Adrenal gland (tissue), 9 donors: ENCODE measurements at regions not wholly inside any gene's neighbourhood (a gene's known extent, or its start where the extent isn't known, plus 50 kb on each side); places are given as distances from the start of the nearest gene placed in this dataset.

Experiments used
- DNase-seq, 7 donors: peaks; one replicate each; pipeline ENCODE4 v3.0.0-alpha.2; 2019 to 2020
- H3K27ac ChIP-seq, 5 donors: fragments of 200-600 bp; sonication (generic) in 4 of 5; 1 replicate in 3 of 5; 2 replicates in 2 of 5; pipeline versions ENCODE4 v1.5.1 to v1.8.0; 2016 to 2020; ENCODE audit warnings: mild to moderate bottlenecking in 1 of 5
- H3K27me3 ChIP-seq: fragments of 200-600 bp; 2 replicates; pipeline ENCODE4 v1.8.0; 2021
- H3K36me3 ChIP-seq, 2 donors: fragments of 200-600 bp; replicated peaks in 1 of 2; 1 replicate in 1 of 2; 2 replicates in 1 of 2; pipeline versions ENCODE4 v1.5.1 to v1.8.0; 2018 to 2022
- H3K4me1 ChIP-seq, 2 donors: fragments of 200-600 bp; replicated peaks in 1 of 2; 1 replicate in 1 of 2; 2 replicates in 1 of 2; pipeline versions ENCODE4 v1.5.1 to v1.8.0; 2018 to 2021
- H3K4me3 ChIP-seq, 4 donors: fragments of 200-600 bp; sonication (generic) in 3 of 4; one replicate each; pipeline ENCODE4 v1.5.1; 2016 to 2018
- H3K9me3 ChIP-seq, 3 donors: fragments of 200-600 bp; sonication (generic) in 1 of 3; replicated peaks in 1 of 3; 1 replicate in 2 of 3; 2 replicates in 1 of 3; pipeline versions ENCODE4 v1.5.1 to v1.8.0; 2016 to 2021
- CTCF ChIP-seq, 6 experiments: fragments of 450-650 bp in 4 of 6; fragments of 200-600 bp in 2 of 6; sonication (generic) in 1 of 6; IDR thresholded peaks; 1 replicate in 5 of 6; 2 replicates in 1 of 6; pipeline versions ENCODE4 v1.5.1 to v1.8.0; 2016 to 2021; ENCODE audit warnings: antibody characterized with exemption in 6 of 6, mild to moderate bottlenecking in 2 of 6, moderate library complexity in 1 of 6
- POLR2A ChIP-seq, 2 donors: fragments of 450-650 bp; IDR thresholded peaks; one replicate each; pipeline ENCODE4 v1.6.1; 2017; ENCODE audit warnings: antibody characterized with exemption in 2 of 2, mild to moderate bottlenecking in 2 of 2, moderate library complexity in 1 of 2
- WGBS, 4 donors: extraction: QIAGEN DNeasy Blood & Tissue Kit in 2 of 4; methylation state at CpG; one replicate each; pipeline versions ENCODE4 v1.1.5 to v1.1.7; 2013 to 2017; 5-methylcytosine and 5-hydroxymethylcytosine counted together
- intact Hi-C, 2 donors: fragments of 100-400 bp; cut with DNase I; formaldehyde crosslinking; loops; one replicate each; pipeline versions ENCODE4 v1.14.1 to v1.15.0; 2022 to 2023
- donor health status: healthy with polysubstance abuse.
- donor health status: Bipolar disorder and iron deficiency.
- donor health status: DM: yes; HTN: yes; CAD: no.
- donor health status: DM: no; HTN: no; CAD: no.
- donor health status: DM: no; HTN: no; CAD: no.

DNA sequence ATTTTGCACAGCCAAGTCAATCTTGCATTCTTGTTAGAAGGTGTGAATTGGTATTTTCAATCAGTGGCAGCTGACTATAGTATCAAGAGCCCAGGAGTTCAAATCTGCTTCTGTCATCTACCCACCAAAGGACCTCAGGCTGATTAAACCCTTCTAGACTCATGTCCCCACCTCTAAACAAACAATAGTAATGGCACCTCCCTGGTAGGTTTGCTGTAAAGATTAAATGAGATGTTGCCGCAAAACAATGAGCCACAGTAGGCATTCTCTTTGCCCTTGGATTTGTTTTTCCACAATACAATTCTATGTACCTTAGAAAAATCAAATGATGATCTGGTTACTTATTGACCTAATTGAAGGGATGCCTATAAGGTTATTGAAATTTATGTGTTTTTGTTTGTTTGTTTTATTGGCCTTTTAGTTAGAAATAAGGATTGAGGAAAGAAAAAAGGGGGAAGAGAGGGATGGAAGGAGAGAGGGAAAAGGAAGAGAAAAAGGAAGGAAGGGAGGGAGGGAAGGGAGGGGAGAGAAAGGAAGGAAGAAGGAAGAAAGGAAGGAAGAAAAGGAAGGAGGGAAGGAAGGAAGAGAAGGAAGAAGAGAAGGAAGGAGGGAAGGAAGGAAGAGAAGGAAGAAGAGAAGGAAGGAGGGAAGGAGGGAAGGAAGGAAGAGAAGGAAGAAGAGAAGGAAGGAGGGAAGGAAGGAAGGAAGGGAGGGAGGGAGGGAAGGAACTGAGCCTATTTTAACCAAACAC lies 110.7 kb downstream of the ETS2 start:
- Histone ChIP-seq H3K9me3 (no peaks in the 10 kb centered on the region), H3K4me3 (no peak overlapping the region), H3K36me3 (no peaks in the 10 kb centered on the region), H3K4me1 (peaks cover 7 to 27% of the 10 kb centered on the region in 2 donors), H3K27me3 (no peaks in the 10 kb centered on the region), H3K27ac (no peak overlapping the region)
- 90 to 95% (median 94%) methylated on average over 1 of the region's 1 CpG for WGBS, 4 donors
- TF ChIP-seq POLR2A (IDR thresholded peaks at IDR 0.05): no peak
- TF ChIP-seq CTCF (IDR thresholded peaks at IDR 0.05): no peak
- DNase-seq: no peak
- intact Hi-C loops: no loop called here

- H3K27me3 ChIP-seq: no peaks in the 10 kb centered on the region
- intact Hi-C loops: no loop called here
- H3K27ac ChIP-seq: peak overlapping the region in 1 of 5 donors; percentile 52
- DNase-seq: no peak
- H3K4me3 ChIP-seq: no peak overlapping the region
- WGBS, 4 donors: 92 to 96% (median 93%) methylated on average over 4 of the region's 4 CpGs
- H3K9me3 ChIP-seq: no peaks in the 10 kb centered on the region
- H3K4me1 ChIP-seq: peaks cover 7 to 22% of the 10 kb centered on the region in 2 donors
- no peaks in the 10 kb centered on the region for H3K36me3 ChIP-seq
- TF ChIP-seq POLR2A (IDR thresholded peaks at IDR 0.05) (no peak), CTCF (IDR thresholded peaks at IDR 0.05) (no peak)
These were observed 109.8 kb downstream of the ETS2 start for GRCh38 chr21:38915546-38915945.

GRCh38 chr21:38914528-38915293 lies 109.0 kb downstream of the ETS2 start:
- Histone ChIP-seq H3K4me3 (no peak overlapping the region), H3K36me3 (no peaks in the 10 kb centered on the region), H3K27ac (peak overlapping the region in 3 of 5 donors; percentile 41 to 91 (median 47)), H3K27me3 (no peaks in the 10 kb centered on the region), H3K4me1 (peaks cover 7 to 20% of the 10 kb centered on the region in 2 donors), H3K9me3 (no peaks in the 10 kb centered on the region)
- peak in 1 of 7 donors; percentile 47 for DNase-seq
- intact Hi-C loops: no loop called here
- TF ChIP-seq POLR2A (IDR thresholded peaks at IDR 0.05) (no peak), CTCF (IDR thresholded peaks at IDR 0.05) (no peak)
- 67 to 77% (median 74%) methylated on average over 9 to 10 of the region's 10 CpGs for WGBS, 4 donors

DNA sequence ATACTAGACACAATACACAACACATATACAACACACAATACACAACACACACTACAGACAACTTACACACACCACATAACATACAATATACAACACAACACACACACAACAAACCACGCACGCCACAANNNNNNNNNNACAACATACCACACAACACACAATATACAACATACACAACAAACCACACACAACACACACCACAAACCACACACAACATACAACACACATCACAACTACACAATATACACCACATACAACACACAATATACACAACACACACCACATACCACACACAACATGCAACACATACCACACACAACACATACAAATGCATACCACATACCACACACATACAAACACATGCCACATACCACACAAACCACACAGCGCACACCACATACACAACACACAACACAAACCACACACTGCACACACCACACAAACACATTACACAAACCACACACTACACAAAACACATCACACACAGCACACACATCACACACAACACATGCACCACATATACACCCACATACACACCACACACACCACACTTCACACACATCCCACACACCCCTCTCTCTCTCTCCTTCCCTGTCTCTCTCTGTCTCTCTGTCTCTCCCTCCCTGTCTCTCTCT lies 108.3 kb downstream of the ETS2 start:
- 86 to 93% (median 88%) methylated on average over 3 of the region's 3 CpGs for WGBS, 4 donors
- Histone ChIP-seq H3K4me3 (no peak overlapping the region), H3K27me3 (no peaks in the 10 kb centered on the region), H3K9me3 (no peaks in the 10 kb centered on the region), H3K27ac (peak overlapping the region in 2 of 5 donors; percentile 61 to 91), H3K4me1 (peaks cover 7 to 18% of the 10 kb centered on the region in 2 donors), H3K36me3 (no peaks in the 10 kb centered on the region)
- no peak for DNase-seq
- TF ChIP-seq CTCF (IDR thresholded peaks at IDR 0.05): no peak
- TF ChIP-seq POLR2A (IDR thresholded peaks at IDR 0.05): no peak
- intact Hi-C loops: no loop called here
